GM18520 (cell line): ENCODE measurements at regions not wholly inside any gene's neighbourhood (a gene's known extent, or its start where the extent isn't known, plus 50 kb on each side); places are given as distances from the start of the nearest gene placed in this dataset.

Source experiments
- ATAC-seq: cut with Tn5 transposase; IDR thresholded peaks from one replicate; pipeline ENCODE4 v1.9.1; 2021; ENCODE audit not compliant: unreplicated experiment

DNA sequence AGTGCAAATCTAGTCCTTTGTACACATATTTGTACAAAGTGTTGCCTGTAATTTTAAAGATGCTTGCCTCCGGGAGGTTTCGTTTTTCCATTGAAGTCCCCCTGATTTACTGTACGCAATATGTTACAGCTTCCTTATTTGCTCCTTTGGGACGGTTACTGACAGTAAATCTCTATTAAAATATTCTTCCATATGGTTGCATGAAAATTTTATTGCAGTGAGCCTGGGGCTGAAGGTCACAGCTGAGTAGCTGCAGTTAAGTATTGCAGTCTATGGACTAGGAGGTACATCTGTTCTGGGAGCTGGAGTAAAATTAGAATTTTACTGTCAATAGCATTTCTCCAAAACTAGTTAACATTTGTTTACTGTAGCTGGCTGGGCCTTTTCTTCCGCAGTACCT, 119.2 kb downstream of the ETAA1 start:
- no peak for ATAC-seq

DNA sequence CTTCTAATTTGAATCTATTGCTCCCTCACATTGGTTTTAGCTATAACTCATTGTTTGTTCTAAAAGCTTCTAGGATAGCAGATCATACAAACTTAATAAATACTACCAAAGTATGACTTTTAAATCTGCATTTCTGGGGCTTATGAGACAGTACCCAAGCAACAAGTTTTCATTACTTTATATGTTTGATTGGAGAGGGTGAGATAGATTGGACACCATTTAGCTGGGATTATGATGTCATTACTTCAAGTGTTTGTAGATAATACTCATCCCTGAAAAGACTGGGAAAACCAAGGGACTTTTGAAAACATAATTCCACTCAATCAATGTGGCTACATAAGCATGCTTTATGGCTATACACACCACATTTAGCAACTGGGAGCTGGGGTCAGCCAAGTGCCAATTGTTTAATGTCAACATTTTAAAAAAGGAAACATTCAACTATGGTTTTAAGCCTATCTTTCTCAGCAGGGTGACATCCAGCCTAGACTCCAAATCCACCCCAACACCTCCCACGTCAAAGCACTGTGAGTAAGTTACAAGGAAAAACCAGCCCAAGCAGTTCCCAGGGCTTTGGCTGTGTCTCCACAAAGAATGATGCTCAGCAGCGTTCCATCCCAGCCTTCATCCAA, 119.9 kb downstream of the ETAA1 start:
- no peak for ATAC-seq

DNA sequence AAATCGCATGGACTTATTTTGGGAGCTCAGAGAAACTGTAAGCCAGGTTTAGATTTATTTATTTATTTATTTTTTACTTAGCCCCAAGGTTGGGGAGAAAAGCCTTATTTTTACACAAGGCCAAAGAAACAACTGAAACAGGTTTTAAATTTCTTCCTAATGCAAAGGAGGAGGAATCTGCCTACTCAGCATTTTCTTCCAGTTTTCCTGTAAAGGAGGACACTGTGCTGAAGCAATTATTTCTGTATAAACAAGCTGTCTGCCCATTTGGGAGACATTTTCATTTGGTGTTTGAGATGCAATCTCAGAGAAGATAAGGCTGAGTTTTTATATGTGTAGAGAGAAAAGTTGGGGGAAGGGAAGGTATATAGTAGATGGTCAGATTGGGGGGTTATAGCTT, 125.0 kb downstream of the ETAA1 start:
- ATAC-seq = no peak

DNA sequence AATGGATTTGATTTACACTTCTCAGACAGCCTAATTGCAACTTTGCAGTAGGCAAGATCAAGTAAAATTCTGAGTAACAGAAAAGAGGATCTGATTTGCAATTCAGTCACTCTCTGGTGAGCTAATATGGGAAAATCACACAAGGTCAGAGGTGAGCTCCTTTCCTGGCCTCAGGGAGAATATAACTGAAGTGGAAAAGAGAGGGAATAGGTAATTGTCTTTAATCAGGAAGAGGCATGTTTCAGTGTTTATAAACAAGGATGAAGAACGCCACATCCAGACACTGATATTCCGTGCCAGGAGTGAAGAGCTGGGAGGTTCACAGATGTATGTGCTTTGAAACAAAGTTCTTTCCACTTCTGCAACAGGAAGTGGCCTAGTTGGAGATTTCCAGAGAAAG, 127.1 kb downstream of the ETAA1 start:
- no peak for ATAC-seq

DNA sequence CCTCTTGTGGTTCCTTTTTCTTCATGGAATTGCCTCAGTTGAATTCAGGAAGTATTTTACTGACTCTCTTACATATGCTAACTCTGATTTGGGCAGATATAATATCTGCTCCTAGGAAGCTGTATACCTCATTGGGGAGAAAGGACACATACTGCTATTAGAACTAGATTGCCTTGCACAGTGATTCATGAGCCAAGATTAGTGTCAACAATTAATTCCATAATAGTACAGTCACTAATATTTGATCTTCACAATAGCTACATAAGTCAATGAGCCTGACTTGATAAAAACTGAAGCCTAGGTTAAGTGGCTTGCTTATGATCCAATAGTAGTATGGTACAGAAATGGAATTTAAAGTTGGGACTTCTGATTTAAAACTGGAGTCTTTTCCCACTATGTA, 127.6 kb downstream of the ETAA1 start:
- no peak for ATAC-seq

DNA sequence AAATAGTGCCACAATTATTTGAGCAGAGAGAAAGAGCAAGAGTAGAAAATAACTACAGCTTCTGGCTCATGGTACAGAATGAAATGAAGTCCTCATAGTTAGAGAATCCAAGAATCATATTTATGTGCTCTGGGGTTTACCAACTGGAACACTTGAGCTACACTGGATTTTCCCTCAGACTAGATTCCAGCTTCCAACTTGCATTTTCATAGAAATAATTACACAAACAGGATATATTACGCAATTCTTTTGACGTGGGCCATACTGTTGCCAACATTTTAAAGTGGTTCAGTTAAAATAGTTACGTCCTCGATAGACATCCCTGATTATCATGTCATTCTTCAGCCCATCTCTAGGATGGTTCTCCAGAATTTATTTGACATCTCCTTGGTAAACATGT, 129.2 kb downstream of the ETAA1 start:
- no peak for ATAC-seq

DNA sequence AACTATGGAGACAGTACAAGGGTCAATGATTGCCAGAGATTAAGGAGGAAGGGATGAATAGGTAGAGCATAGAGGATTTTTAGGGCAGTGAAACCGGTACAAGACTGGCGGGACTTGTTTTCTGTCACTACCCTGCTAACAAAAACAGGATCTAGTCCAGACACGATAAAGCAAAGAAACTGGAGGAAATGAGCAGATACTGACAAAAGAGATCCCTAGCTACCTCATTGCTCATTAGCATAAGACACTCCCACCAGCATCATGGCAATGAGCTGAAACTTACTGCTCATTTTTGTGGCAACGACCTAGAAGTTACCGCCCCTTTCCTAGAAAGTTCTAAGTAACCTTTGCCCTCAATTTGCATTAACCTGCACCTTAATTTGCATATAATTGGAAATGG, 131.2 kb downstream of the ETAA1 start:
- ATAC-seq = no peak

DNA sequence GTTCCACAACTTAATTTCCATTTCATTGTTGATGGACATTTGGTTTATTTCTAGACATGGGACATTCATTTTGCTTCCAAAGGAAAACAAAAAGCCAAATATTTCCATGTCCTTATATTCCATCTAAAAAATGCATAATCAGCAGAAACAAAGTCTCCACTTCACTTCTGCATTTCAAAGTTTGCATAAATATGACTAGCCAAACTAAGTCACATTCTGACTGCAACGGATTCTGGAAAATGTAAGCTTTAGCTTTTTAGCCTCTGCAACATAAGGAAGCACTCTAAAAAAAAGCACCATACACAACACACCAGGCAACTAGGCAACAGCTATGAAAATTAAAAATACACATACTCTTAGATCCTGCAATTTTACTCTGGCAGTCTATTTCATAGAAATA, 135.3 kb downstream of the ETAA1 start:
- no peak for ATAC-seq

DNA sequence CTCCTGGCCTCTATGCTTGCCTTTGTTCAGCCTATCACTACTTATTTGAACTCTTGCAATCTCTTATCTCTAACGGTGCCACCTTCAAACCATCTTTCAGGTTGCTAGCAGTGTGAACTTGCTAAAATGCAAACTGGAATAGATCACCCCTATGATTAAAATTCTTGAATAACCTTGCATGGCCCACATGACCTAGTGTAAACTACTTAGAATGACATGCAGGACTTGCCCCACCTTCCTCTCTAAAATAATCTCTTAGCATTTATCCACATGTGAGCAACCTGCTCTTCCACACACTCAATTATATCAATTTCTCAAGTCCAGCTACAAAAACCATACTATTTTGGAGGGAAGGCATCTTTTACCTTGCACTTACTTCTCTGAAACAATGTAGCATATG, 137.6 kb downstream of the ETAA1 start:
- no peak for ATAC-seq

DNA sequence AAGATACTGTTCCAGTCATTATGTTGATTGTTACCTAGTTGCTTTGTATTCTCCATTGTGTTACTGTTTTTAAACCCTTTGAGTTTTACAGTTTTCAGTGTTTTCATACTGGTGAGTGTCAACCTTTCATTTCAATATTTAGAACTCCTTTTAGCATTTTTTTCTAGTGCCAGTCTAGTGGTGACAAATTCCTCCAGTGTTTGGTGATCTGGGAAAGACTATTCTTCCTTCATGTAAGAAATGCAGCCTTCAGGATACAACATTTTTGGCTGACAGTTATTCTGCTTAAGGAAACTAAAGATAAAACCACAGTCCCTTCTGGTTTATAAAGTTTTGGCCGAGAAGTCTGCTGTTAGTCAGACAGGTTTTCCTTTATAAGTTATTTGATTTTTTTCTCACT, 143.8 kb downstream of the ETAA1 start:
- no peak for ATAC-seq

DNA sequence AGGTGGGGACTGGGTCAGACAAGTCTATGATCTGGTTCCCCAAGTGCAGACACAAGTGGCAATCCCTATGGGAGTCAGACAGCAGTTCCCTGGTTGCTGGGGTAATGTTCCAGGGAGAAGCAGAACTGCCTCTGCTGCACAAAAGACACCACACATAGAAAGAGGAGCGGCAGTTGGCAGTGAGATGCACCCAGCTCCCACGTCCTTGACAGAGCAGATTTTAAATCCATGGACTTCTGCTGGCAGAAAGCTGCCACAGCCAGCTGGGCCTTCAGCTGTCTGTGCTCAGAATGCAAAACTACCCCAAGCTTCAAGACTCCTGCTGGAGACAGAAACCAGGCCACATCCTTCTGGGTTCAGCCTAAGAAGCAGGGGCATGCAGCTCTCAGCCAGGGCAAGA, 147.2 kb downstream of the ETAA1 start:
- no peak for ATAC-seq

DNA sequence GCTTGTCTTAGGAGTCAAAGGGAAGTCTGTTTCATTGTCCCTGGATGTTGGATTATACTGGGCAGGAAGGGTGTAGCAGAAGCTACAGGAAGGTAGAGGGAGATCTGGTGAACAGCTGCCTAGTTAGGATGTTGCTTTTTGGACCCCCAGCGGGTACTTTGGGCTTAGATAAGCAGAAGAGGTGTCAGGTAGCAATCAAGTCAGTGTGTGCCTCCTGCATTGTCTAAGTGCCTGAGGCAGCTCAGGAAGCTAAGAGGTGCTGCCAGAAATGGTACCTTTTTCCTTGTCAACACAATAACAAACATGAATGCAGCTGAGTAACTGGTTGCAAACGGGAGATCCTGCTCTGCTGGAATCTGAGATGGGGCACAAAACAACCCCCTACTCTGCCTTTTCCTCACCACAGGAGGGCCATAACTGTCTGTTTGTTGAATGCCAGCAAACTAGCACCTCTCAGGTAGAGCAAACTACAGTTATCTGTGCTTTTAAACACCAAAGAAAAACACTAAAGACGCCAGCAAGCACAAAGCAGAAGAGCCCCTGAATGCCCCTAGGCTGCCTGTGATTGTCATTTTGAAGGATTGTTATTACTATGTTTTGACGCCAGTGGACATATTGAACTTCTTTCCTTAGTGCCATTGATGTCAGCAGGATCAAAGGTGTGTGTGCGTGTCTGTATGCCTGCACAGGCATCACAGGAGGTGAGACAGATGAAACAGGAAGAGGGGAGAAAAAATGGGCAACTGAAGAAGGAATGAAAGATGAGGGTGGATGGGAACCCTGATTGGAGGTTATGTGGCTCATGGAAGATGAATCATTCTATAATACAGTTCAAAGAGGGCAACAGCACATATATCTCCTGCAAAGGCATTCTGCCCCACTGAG, 151.4 kb downstream of the ETAA1 start:
- ATAC-seq = no peak

DNA sequence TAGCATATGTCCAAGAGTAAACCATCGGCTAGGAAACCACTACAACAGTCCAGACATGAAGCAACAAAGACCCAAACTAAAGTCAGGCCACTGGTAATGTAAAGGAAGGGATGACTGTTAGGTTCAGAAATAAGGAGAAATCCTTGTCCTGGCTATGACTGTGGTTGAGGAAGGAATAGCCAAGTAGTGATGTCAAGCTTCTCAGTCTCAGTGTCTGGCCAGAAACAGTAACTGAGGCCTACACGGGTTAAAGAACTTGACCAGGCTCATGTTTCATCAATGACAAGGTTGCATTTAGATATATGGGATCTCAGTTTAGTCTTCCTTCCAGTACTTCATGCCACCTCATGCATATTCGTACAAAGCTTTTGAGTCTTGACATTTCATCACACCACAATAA, 162.0 kb downstream of the ETAA1 start:
- no peak for ATAC-seq

DNA sequence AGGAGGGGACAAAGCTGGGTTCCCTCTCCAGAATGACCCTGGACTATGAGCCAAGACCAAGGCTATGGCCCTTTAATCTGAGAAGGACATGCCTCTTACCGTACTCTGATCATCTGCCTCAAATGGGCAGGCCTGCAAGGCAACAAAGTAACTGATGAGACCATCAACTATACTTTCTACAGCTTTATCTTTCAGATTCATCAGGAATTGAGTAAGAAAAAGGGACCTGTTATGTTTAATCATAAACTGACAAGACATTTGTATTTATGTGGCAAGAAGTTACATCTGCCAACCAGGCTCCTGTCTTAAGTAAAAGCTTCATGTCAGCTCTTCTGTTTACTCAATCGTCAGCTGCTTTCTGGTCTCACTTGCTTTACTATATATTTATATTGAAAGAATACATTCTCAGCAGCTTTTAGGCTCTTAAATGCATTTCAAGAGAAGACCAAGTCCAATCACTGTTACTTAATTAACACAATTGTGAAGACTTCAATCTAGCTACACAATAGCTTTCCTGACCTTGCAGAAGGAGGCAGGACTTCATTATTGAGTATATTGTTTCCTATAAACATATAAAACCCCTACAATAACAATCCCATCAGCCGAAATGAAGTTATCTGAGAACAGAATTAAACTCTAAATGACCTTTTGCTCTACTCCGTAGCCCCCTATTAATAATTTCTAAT, 163.8 kb downstream of the ETAA1 start:
- ATAC-seq = no peak

DNA sequence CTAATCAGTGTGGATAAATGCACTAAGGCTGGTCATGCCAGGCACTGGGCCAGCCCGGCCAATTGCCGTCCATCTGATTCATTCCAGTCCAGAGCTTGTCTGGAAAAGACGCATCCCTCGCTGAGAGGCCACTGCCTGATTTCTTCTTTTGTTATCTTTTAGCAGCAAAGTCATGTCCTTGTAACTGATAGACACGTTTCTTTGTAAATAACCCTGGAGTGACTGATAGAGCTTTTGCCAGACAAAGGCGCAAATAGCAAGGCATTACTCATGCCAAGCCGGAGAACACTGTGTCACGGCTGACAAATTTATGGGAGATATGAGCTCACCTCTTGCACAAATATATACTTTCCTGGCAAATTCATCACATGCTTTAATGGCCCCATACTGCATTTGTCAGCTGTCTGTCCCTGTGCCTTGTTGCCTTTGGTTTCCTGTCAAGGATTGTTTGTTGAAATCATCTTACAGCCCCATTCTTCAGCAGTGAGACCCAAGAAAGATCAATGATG, 164.4 kb downstream of the ETAA1 start:
- ATAC-seq = no peak

DNA sequence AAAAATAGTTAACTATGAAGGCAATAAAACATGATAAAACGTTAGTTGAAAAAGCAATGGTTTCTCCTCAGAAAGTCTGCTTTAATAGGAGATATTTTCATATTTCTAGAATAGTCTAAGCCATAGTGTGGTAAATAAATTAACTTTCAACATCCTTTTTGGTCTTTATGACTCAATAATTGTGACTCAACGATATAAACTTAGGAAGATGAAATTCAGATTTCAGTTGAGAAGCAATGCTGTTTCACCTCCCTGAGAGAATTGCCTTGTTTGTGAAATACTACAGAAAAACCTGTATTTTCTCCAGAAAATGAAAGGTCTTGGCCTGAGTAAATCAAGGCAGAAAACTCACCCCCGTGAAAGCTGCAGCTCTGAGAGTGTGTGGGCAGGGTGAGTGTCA, 166.9 kb downstream of the ETAA1 start:
- no peak for ATAC-seq

DNA sequence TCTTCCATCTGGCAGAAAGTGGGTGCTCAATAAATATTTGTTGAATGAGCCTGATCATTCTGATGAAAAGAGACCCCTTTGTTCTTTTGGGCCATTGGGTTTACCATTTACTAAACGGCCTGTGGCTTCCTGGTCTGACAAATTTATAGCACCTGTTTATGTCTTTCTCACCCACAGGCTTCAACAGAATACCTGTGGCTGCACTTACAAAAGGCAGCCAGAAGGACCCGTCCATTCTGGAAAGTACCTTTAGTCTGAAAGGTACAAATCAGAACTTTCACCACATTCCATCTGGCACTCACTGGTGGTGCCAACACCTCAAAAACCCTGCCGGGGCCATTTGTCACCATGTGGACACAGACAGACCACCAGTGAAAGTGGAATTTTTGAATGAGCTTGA, 167.5 kb downstream of the ETAA1 start:
- no peak for ATAC-seq

DNA sequence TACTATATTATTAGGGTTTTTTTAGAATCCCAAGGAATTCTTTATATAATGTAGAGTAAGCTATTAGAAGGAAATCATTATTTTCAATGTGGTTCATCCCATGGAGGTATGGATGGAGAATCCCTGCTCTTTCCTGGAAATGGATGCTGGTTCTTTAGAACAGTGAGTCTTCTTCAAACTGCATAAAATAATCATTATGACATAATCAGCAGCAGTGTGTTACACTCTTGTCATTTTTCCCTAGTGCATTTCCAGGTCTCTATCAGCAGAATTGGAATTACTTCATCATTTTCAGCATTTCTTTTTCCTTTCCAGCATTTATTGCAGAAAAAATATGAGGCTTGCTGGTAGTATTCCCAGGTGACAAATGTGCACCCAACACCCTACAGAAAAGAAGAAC, 168.1 kb downstream of the ETAA1 start:
- no peak for ATAC-seq

DNA sequence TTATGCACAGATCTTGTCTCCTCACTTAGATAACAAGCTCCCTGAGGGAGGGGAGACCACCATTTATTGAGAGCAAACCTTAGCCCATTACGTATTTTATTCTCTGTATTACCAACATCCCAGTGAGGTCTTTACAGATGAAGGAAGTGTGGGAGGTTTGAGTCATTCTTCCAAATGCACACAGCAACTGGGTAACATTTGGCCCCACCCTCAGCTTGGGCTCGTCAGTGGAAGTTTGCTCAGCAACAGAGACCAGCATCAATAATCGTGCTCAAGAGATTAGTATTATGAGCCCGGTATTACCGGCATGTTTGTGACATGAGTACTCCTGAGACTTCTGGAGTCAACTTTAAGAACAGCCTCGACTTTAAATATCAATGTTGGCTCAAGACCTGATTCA, 168.6 kb downstream of the ETAA1 start:
- no peak for ATAC-seq

DNA sequence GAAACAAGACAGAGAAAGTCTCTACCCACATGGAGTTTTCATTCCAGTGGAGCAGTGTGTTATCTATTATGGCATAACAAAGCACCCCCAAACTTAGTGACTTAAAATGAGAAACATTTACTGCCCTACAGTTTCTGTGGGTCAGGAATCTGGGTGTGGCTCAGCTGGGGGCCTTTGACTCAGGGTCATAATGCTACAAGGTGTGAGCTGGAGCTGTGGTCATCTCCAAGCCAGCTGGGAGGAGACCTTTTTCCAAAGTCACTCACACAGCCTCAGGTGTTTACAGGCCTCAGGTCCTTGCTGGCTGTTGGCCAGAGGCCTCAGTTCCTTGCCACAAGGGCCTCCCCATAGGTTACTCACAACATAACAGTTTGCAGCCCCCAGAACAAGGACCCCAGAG, 169.2 kb downstream of the ETAA1 start:
- ATAC-seq = no peak

DNA sequence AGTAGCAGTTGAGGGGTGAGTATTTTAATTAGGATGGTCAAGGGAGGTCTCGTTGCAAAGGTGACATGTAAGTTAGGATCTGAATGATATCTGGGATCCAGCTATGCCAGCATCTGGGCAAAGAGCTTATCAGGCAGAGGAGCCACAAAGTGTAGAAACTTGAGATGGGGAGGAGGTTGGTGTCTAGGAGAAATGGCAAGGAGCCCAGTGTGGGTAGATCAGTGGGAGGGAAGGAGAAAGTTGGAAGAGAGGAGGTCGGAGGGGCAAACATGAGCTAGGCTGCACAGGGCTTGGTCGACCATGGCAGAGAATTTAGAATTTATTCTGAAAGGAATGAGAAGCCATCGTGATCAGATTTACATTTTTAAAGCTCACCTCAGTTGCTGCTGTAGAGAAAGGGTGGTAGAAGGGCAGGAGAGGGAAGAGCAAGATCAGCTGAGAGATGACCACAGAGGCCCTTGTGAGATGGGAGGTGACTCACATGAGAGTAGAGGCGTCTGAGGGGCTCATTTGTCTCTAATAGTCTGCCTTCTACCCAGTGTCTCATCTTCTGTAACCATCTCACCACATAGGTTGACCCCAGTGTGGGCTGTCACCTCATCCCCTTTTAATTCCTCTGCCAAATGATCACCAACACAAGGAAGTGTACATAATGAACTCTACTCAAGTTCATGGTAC, 170.0 kb downstream of the ETAA1 start:
- ATAC-seq = no peak
